A549 (cell line): ENCODE measurements at regions not wholly inside any gene's neighbourhood (a gene's known extent, or its start where the extent isn't known, plus 50 kb on each side); places are given as distances from the start of the nearest gene placed in this dataset.

ENCODE experiments used
- CHD2 ChIP-seq: fragments of 150-350 bp; IDR thresholded peaks from 2 replicates; pipeline ENCODE4 v1.6.1; 2014; ENCODE audit warnings: low read length; ENCODE audit not compliant: partially characterized antibody
- CHD4 ChIP-seq: fragments of 200-600 bp; sonication (generic); IDR thresholded peaks from 2 replicates; pipeline ENCODE4 v1.6.1; 2016; ENCODE audit warnings: antibody characterized with exemption, mild to moderate bottlenecking, borderline replicate concordance
- CTCF ChIP-seq: fragments of >200 bp; sonication (Bioruptor Twin); formaldehyde crosslinking; IDR thresholded peaks from 3 replicates; pipeline ENCODE4 v1.5.1; 2016
- EP300 ChIP-seq, 2 experiments: fragments of >200 bp; sonication (Bioruptor Twin); formaldehyde crosslinking; IDR thresholded peaks; 2 replicates in 1 of 2; 3 replicates in 1 of 2; pipeline ENCODE4 v1.6.1; 2016 to 2017
- JUN ChIP-seq, 2 experiments: fragments of >200 bp; sonication (Bioruptor Twin); formaldehyde crosslinking; IDR thresholded peaks; 2 replicates in 1 of 2; 3 replicates in 1 of 2; pipeline ENCODE4 v1.6.1; 2016 to 2017
- KDM1A ChIP-seq: fragments of 200-600 bp; sonication (generic); IDR thresholded peaks from 2 replicates; pipeline ENCODE4 v1.6.1; 2016; ENCODE audit warnings: low read depth, mild to moderate bottlenecking
- MAZ ChIP-seq: fragments of 150-350 bp; IDR thresholded peaks from 2 replicates; pipeline ENCODE4 v1.6.1; 2014; ENCODE audit warnings: antibody characterized with exemption, low read depth, low read length, borderline replicate concordance
- NR3C1 ChIP-seq: fragments of >200 bp; sonication (Bioruptor Twin); formaldehyde crosslinking; IDR thresholded peaks from 3 replicates; pipeline ENCODE4 v1.6.1; 2017
- POLR2A ChIP-seq: IDR thresholded peaks from 2 replicates; pipeline ENCODE4 v1.6.1; 2012; ENCODE audit warnings: mild to moderate bottlenecking, low read length
- RFX5 ChIP-seq: fragments of 450-650 bp; IDR thresholded peaks from 2 replicates; pipeline ENCODE4 v1.7.1; 2014; ENCODE audit warnings: antibody characterized with exemption, mild to moderate bottlenecking, moderate library complexity
- ZFP36 ChIP-seq: fragments of 450-650 bp; IDR thresholded peaks from 2 replicates; pipeline ENCODE4 v1.6.1; 2014; ENCODE audit warnings: borderline replicate concordance; ENCODE audit not compliant: partially characterized antibody
- TF ChIP-seq, protein P1 (sequence below): fragments of 150-350 bp; IDR thresholded peaks from 2 replicates; pipeline ENCODE4 v1.6.1; 2014; ENCODE audit warnings: low read depth, mild to moderate bottlenecking, low read length

DNA sequence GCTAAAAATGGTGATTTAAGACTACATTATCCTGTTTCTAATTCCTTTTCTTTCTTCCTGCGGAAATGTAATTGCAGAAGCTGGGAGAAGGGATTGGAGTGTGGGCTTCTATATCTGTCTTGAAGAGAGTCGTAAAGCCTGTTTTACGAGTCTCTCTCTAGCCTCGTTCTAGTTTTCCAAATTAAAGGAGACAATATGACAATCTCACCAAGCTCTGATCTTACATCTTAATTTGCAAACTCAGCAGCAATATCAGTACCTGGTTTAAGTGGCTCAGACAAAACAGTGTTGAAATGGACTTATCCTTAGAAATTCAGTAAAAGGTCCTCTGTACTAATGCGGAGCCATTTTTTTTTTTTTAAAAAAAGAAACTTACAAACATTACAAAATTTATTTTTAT lies 349.5 kb upstream of the HAND2 start:
- TF ChIP-seq, protein P1, sequence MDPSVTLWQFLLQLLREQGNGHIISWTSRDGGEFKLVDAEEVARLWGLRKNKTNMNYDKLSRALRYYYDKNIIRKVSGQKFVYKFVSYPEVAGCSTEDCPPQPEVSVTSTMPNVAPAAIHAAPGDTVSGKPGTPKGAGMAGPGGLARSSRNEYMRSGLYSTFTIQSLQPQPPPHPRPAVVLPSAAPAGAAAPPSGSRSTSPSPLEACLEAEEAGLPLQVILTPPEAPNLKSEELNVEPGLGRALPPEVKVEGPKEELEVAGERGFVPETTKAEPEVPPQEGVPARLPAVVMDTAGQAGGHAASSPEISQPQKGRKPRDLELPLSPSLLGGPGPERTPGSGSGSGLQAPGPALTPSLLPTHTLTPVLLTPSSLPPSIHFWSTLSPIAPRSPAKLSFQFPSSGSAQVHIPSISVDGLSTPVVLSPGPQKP, result no peak
- TF ChIP-seq CTCF, result no peak
- no peak for TF ChIP-seq JUN (IDR thresholded peaks at IDR 0.05)
- TF ChIP-seq ZFP36, result no peak
- no peak for TF ChIP-seq MAZ
- no peak for TF ChIP-seq KDM1A
- TF ChIP-seq RFX5, result no peak
- no peak for TF ChIP-seq CHD2
- TF ChIP-seq CHD4, result no peak
- no peak for TF ChIP-seq EP300 (IDR thresholded peaks at IDR 0.05)
- TF ChIP-seq POLR2A, result no peak
- TF ChIP-seq NR3C1, result no peak
